Parathyroid adenoma (tissue), 2 donors: ENCODE measurements at regions not wholly inside any gene's neighbourhood (a gene's known extent, or its start where the extent isn't known, plus 50 kb on each side); places are given as distances from the start of the nearest gene placed in this dataset.

Experiments
- H2AFZ ChIP-seq: fragments of 300-600 bp; sonication (generic); one replicate; pipeline ENCODE4 v1.7.0; 2017; ENCODE audit warnings: antibody characterized with exemption, mild to moderate bottlenecking
- H3K27ac ChIP-seq: fragments of 300-600 bp; sonication (generic); one replicate; pipeline ENCODE4 v1.7.0; 2017
- H3K27me3 ChIP-seq: fragments of 300-600 bp; sonication (generic); one replicate; pipeline ENCODE4 v1.7.0; 2017; ENCODE audit warnings: low read length; ENCODE audit not compliant: control insufficient read depth, insufficient read depth
- H3K36me3 ChIP-seq: fragments of 300-600 bp; sonication (generic); one replicate; pipeline ENCODE4 v1.7.0; 2017; ENCODE audit warnings: low read length; ENCODE audit not compliant: control insufficient read depth, insufficient read depth
- H3K4me1 ChIP-seq: fragments of 300-600 bp; sonication (generic); one replicate; pipeline ENCODE4 v1.7.0; 2017; ENCODE audit warnings: control low read depth
- H3K4me2 ChIP-seq: fragments of 300-600 bp; sonication (generic); one replicate; pipeline ENCODE4 v1.7.0; 2017; ENCODE audit warnings: low read length
- H3K4me3 ChIP-seq: fragments of 300-600 bp; sonication (generic); one replicate; pipeline ENCODE4 v1.7.0; 2017; ENCODE audit warnings: low read depth, low read length
- H3K79me2 ChIP-seq: fragments of 300-600 bp; sonication (generic); one replicate; pipeline ENCODE4 v1.7.0; 2017; ENCODE audit warnings: control low read depth
- H3K9ac ChIP-seq: fragments of 300-600 bp; sonication (generic); one replicate; pipeline ENCODE4 v1.7.0; 2017; ENCODE audit warnings: mild to moderate bottlenecking
- H3K9me3 ChIP-seq: fragments of 300-600 bp; sonication (generic); one replicate; pipeline ENCODE4 v1.7.0; 2017; ENCODE audit warnings: low read length; ENCODE audit not compliant: control insufficient read depth
- CTCF ChIP-seq: fragments of 300-600 bp; sonication (generic); IDR thresholded peaks from one replicate; pipeline ENCODE4 v1.7.0; 2017; ENCODE audit warnings: antibody characterized with exemption, mild to moderate bottlenecking
- donor health status: primary hyperparathyroidism.

- Histone ChIP-seq H3K9me3 (no peaks in the 10 kb centered on the region), H2AFZ (no peak overlapping the region), H3K27ac (no peak overlapping the region), H3K4me3 (no peak overlapping the region), H3K4me1 (no peaks in the 10 kb centered on the region), H3K79me2 (no peaks in the 10 kb centered on the region), H3K36me3 (no peaks in the 10 kb centered on the region), H3K27me3 (no peaks in the 10 kb centered on the region), H3K9ac (no peak overlapping the region), H3K4me2 (no peak overlapping the region)
- no peak for TF ChIP-seq CTCF
Measured at GRCh38 chr9:109707355-109707754, 72.6 kb upstream of the PALM2AKAP2 start.

- H3K9ac ChIP-seq: no peak overlapping the region
- no peak overlapping the region for H3K4me3 ChIP-seq
- no peak for TF ChIP-seq CTCF
Measured at GRCh38 chr9:109708451-109708945, 71.5 kb upstream of the PALM2AKAP2 start.

GRCh38 chr9:109709866-109710265 lies 70.1 kb upstream of the PALM2AKAP2 start:
- Histone ChIP-seq H3K27ac (no peak overlapping the region), H2AFZ (no peak overlapping the region), H3K9ac (no peak overlapping the region), H3K36me3 (no peaks in the 10 kb centered on the region), H3K79me2 (no peaks in the 10 kb centered on the region), H3K4me3 (no peak overlapping the region), H3K4me1 (no peaks in the 10 kb centered on the region), H3K27me3 (no peaks in the 10 kb centered on the region), H3K4me2 (no peak overlapping the region), H3K9me3 (no peaks in the 10 kb centered on the region)
- TF ChIP-seq CTCF: no peak

More at GRCh38 chr9:109708451-109708945, 71.5 kb upstream of the PALM2AKAP2 start:
- no peak overlapping the region for H2AFZ ChIP-seq
- H3K79me2 ChIP-seq: no peaks in the 10 kb centered on the region
- no peak overlapping the region for H3K4me2 ChIP-seq
- no peaks in the 10 kb centered on the region for H3K9me3 ChIP-seq
- H3K36me3 ChIP-seq: no peaks in the 10 kb centered on the region
- H3K27me3 ChIP-seq: no peaks in the 10 kb centered on the region
- no peak overlapping the region for H3K27ac ChIP-seq
- H3K4me1 ChIP-seq: no peaks in the 10 kb centered on the region

- TF ChIP-seq CTCF: no peak
- no peak overlapping the region for H3K27ac ChIP-seq
- no peak overlapping the region for H3K9ac ChIP-seq
- H3K4me2 ChIP-seq: no peak overlapping the region
- no peaks in the 10 kb centered on the region for H3K9me3 ChIP-seq
- H3K27me3 ChIP-seq: no peaks in the 10 kb centered on the region
- no peak overlapping the region for H3K4me3 ChIP-seq
- H3K4me1 ChIP-seq: no peaks in the 10 kb centered on the region
- no peaks in the 10 kb centered on the region for H3K36me3 ChIP-seq
- no peaks in the 10 kb centered on the region for H3K79me2 ChIP-seq
- no peak overlapping the region for H2AFZ ChIP-seq
Measured at GRCh38 chr9:109710830-109711229, 69.2 kb upstream of the PALM2AKAP2 start.

- Histone ChIP-seq H2AFZ (no peak overlapping the region), H3K79me2 (no peaks in the 10 kb centered on the region), H3K36me3 (no peaks in the 10 kb centered on the region), H3K27ac (no peak overlapping the region), H3K9me3 (no peaks in the 10 kb centered on the region), H3K4me3 (no peak overlapping the region), H3K4me2 (no peak overlapping the region), H3K27me3 (no peaks in the 10 kb centered on the region), H3K9ac (no peak overlapping the region), H3K4me1 (no peaks in the 10 kb centered on the region)
- TF ChIP-seq CTCF: no peak
Measured at GRCh38 chr9:109715344-109715743, 64.7 kb upstream of the PALM2AKAP2 start.
